ENCODE measurements at regions not wholly inside any gene's neighbourhood (a gene's known extent, or its start where the extent isn't known, plus 50 kb on each side); places are given as distances from the start of the nearest gene placed in this dataset.

- TF ChIP-seq CTCF (IDR thresholded peaks at IDR 0.05) = peak; percentile 57 to 83 (median 69)
- no peak for TF ChIP-seq POLR2A (IDR thresholded peaks at IDR 0.05)
Measured at GRCh38 chr1:101357444-101357986, 120.7 kb downstream of the S1PR1 start.
